HG03025 (cell line): ENCODE measurements at regions not wholly inside any gene's neighbourhood (a gene's known extent, or its start where the extent isn't known, plus 50 kb on each side); places are given as distances from the start of the nearest gene placed in this dataset.
"Not testable (repeated sequence)": the region's sequence is repeated elsewhere in the genome, so short reads cannot be mapped to it uniquely, and the experiment has no call there.

Experiments used
- ATAC-seq: cut with Tn5 transposase; IDR thresholded peaks from one replicate; pipeline ENCODE4 v1.9.1; 2021; ENCODE audit warnings: mild to moderate bottlenecking, moderate library complexity; ENCODE audit not compliant: unreplicated experiment, low FRiP score

GRCh38 chr5:167259806-167260205, 1031.6 kb upstream of the WWC1 start:
- no peak for ATAC-seq

- ATAC-seq: no peak
Measured at GRCh38 chr5:167261309-167262100, 1029.9 kb upstream of the WWC1 start.

- no peak for ATAC-seq
Measured at GRCh38 chr5:167263185-167263584, 1028.3 kb upstream of the WWC1 start.

- no peak for ATAC-seq
Measured at GRCh38 chr5:167264348-167264747, 1027.1 kb upstream of the WWC1 start.

- no peak for ATAC-seq
Measured at GRCh38 chr5:167268337-167268736, 1023.1 kb upstream of the WWC1 start.

- no peak for ATAC-seq
Measured at GRCh38 chr5:167269146-167269545, 1022.3 kb upstream of the WWC1 start.

GRCh38 chr5:167271081-167271480, 1020.4 kb upstream of the WWC1 start:
- no peak for ATAC-seq

- ATAC-seq: no peak
Measured at GRCh38 chr5:167271511-167271910, 1019.9 kb upstream of the WWC1 start.

GRCh38 chr5:167280111-167280510, 1011.3 kb upstream of the WWC1 start:
- no peak for ATAC-seq

- no peak for ATAC-seq
Measured at GRCh38 chr5:167281925-167282324, 1009.5 kb upstream of the WWC1 start.

GRCh38 chr5:167283691-167284090, 1007.8 kb upstream of the WWC1 start:
- ATAC-seq: no peak

- no peak for ATAC-seq
Measured at GRCh38 chr5:167284222-167284890, 1007.1 kb upstream of the WWC1 start.

GRCh38 chr5:167285591-167285990, 1005.9 kb upstream of the WWC1 start:
- no peak for ATAC-seq

GRCh38 chr5:167286891-167287290, 1004.6 kb upstream of the WWC1 start:
- no peak for ATAC-seq

GRCh38 chr5:167290478-167290877, 1001.0 kb upstream of the WWC1 start:
- no peak for ATAC-seq

GRCh38 chr5:167294882-167295680, 996.4 kb upstream of the WWC1 start:
- no peak for ATAC-seq

- ATAC-seq: no peak
Measured at GRCh38 chr5:167295681-167296005, 995.8 kb upstream of the WWC1 start.

GRCh38 chr5:167296066-167296465, 995.4 kb upstream of the WWC1 start:
- no peak for ATAC-seq

GRCh38 chr5:167296661-167297060, 994.8 kb upstream of the WWC1 start:
- no peak for ATAC-seq

- ATAC-seq: not testable (repeated sequence)
Measured at GRCh38 chr5:167299861-167300260, 991.6 kb upstream of the WWC1 start.

GRCh38 chr5:167303582-167303981, 987.9 kb upstream of the WWC1 start:
- no peak for ATAC-seq
